WTC11 (cell line): ENCODE measurements at regions not wholly inside any gene's neighbourhood (a gene's known extent, or its start where the extent isn't known, plus 50 kb on each side); places are given as distances from the start of the nearest gene placed in this dataset.

ENCODE experiments used
- ATAC-seq: fragments of 200-7000 bp; cut with Tn5 transposase; 2 replicates; pipeline ENCODE4 v1.10.0; 2021; ENCODE audit warnings: mild to moderate bottlenecking, moderate library complexity
- CTCF ChIA-PET: fragments of 300-600 bp; sonication (Branson Sonifier 250); formaldehyde crosslinking; loops from one replicate; lab custom pipeline; 2021; ENCODE audit warnings: antibody characterized with exemption; lab: Charles Lee
- POLR2A ChIA-PET: fragments of 350-600 bp; sonication (Branson Sonifier 250); formaldehyde crosslinking; loops from one replicate; lab custom pipeline; 2021; ENCODE audit warnings: antibody characterized with exemption; lab: Charles Lee
- DNase-seq: peaks from one replicate; pipeline ENCODE4 v3.0.0; 2021; ENCODE audit warnings: low spot score
- H3K27ac Mint-ChIP-seq: 2 replicates; pipeline ENCODE4 v1.8.0; 2021; ENCODE audit warnings: mixed read lengths
- H3K27me3 Mint-ChIP-seq: 2 replicates; pipeline ENCODE4 v1.8.0; 2021; ENCODE audit warnings: low read depth, mild to moderate bottlenecking, moderate library complexity, mixed read lengths
- H3K36me3 Mint-ChIP-seq: 2 replicates; pipeline ENCODE4 v1.8.0; 2021; ENCODE audit warnings: mixed read lengths
- H3K4me1 Mint-ChIP-seq: 2 replicates; pipeline ENCODE4 v1.8.0; 2022; ENCODE audit warnings: mixed read lengths
- H3K4me3 Mint-ChIP-seq: 2 replicates; pipeline ENCODE4 v1.8.0; 2021; ENCODE audit warnings: mild to moderate bottlenecking, moderate library complexity, mixed read lengths
- H3K9me3 Mint-ChIP-seq: 2 replicates; pipeline ENCODE4 v1.8.0; 2021; ENCODE audit warnings: mixed read lengths
- AR ChIP-seq: fragments of 250-450 bp; sonication (Bioruptor Pico); IDR thresholded peaks from 2 replicates; pipeline ENCODE4 v1.9.0; 2021; ENCODE audit warnings: mild to moderate bottlenecking
- ATF1 ChIP-seq: sonication (generic); formaldehyde crosslinking; IDR thresholded peaks from 2 replicates; pipeline ENCODE4 v1.8.1; 2023; ENCODE audit warnings: mild to moderate bottlenecking, moderate library complexity, missing genetic modification reagents
- ATF6 ChIP-seq: sonication (generic); formaldehyde crosslinking; IDR thresholded peaks from 2 replicates; pipeline ENCODE4 v1.8.1; 2023; ENCODE audit warnings: mild to moderate bottlenecking, missing genetic modification reagents
- EMX1 ChIP-seq: fragments of 250-450 bp; sonication (Bioruptor Pico); IDR thresholded peaks from 2 replicates; pipeline ENCODE4 v1.8.0; 2021; ENCODE audit warnings: mild to moderate bottlenecking
- IRF2 ChIP-seq: sonication (generic); formaldehyde crosslinking; IDR thresholded peaks from 2 replicates; pipeline ENCODE4 v1.8.0; 2022; ENCODE audit warnings: low read depth, missing genetic modification reagents, borderline replicate concordance
- PRRX2 ChIP-seq: fragments of 250-450 bp; sonication (Bioruptor Pico); IDR thresholded peaks from 2 replicates; pipeline ENCODE4 v1.8.0; 2021; ENCODE audit warnings: mild to moderate bottlenecking
- SMAD3 ChIP-seq: sonication (generic); formaldehyde crosslinking; IDR thresholded peaks from 2 replicates; pipeline ENCODE4 v1.8.0; 2022; ENCODE audit warnings: missing genetic modification reagents, mild to moderate bottlenecking, borderline replicate concordance
- STAT6 ChIP-seq: sonication (generic); formaldehyde crosslinking; conservative IDR thresholded peaks from 2 replicates; pipeline ENCODE4 v1.8.1; 2023; ENCODE audit warnings: mild to moderate bottlenecking, low read depth, missing genetic modification reagents, moderate library complexity
- ZBTB21 ChIP-seq: sonication (generic); formaldehyde crosslinking; IDR thresholded peaks from 2 replicates; pipeline ENCODE4 v1.8.1; 2023; ENCODE audit warnings: mild to moderate bottlenecking, missing genetic modification reagents, borderline replicate concordance
- ZBTB43 ChIP-seq: sonication (generic); formaldehyde crosslinking; IDR thresholded peaks from 2 replicates; pipeline ENCODE4 v1.8.1; 2023; ENCODE audit warnings: mild to moderate bottlenecking, missing genetic modification reagents

- DNase-seq, result no peak
- Mint-ChIP-seq H3K4me1 (peaks cover 12% of the 10 kb centered on the region), H3K27me3 (no peaks in the 10 kb centered on the region), H3K36me3 (no peaks in the 10 kb centered on the region), H3K27ac (no peak overlapping the region), H3K9me3 (no peaks in the 10 kb centered on the region), H3K4me3 (no peak overlapping the region)
- TF ChIP-seq PRRX2 (no peak), IRF2 (CRISPR knock-in tag) (no peak), ATF1 (CRISPR knock-in tag) (no peak), STAT6 (CRISPR knock-in tag) (no peak), ZBTB43 (CRISPR knock-in tag) (no peak), AR (CRISPR knock-in tag) (no peak), EMX1 (CRISPR knock-in tag) (no peak), ATF6 (no peak), SMAD3 (CRISPR knock-in tag) (no peak)
- ChIA-PET POLR2A (no interaction called here), CTCF (no interaction called here)
- no peak for ATAC-seq
Observed at GRCh38 chr4:106426069-106426468, 57.5 kb upstream of the GIMD1 start.

- ATAC-seq, result no peak
Observed at GRCh38 chr4:106425576-106425975, 57.0 kb upstream of the GIMD1 start.

More at GRCh38 chr4:106425576-106425975, 57.0 kb upstream of the GIMD1 start:
- Mint-ChIP-seq H3K4me3 (no peak overlapping the region), H3K36me3 (no peaks in the 10 kb centered on the region), H3K27me3 (no peaks in the 10 kb centered on the region), H3K27ac (no peak overlapping the region), H3K4me1 (peaks cover 12% of the 10 kb centered on the region), H3K9me3 (no peaks in the 10 kb centered on the region)
- TF ChIP-seq ZBTB21 (CRISPR knock-in tag), result no peak
- no peak for TF ChIP-seq AR (CRISPR knock-in tag)
- ChIA-PET CTCF (no interaction called here), POLR2A (no interaction called here)
- DNase-seq, result no peak
